Hepatic stellate cell (primary cell): ENCODE measurements at regions not wholly inside any gene's neighbourhood (a gene's known extent, or its start where the extent isn't known, plus 50 kb on each side); places are given as distances from the start of the nearest gene placed in this dataset.
"Not testable (repeated sequence)": the region's sequence is repeated elsewhere in the genome, so short reads cannot be mapped to it uniquely, and the experiment has no call there.

Experiments
- DNase-seq: peaks from one replicate; pipeline ENCODE4 v3.0.0; 2011; ENCODE audit warnings: low spot score

GRCh38 chr10:2340831-2341647, 603.7 kb upstream of the ADARB2 start:
- DNase-seq = no peak

GRCh38 chr10:2335626-2336025, 598.3 kb upstream of the ADARB2 start:
- no peak for DNase-seq

GRCh38 chr10:2334575-2334974, 597.2 kb upstream of the ADARB2 start:
- DNase-seq = no peak

GRCh38 chr10:2329082-2329481, 591.8 kb upstream of the ADARB2 start:
- no peak for DNase-seq

GRCh38 chr10:2326411-2326810, 589.1 kb upstream of the ADARB2 start:
- DNase-seq = no peak

GRCh38 chr10:2315045-2315485, 577.7 kb upstream of the ADARB2 start:
- DNase-seq = not testable (repeated sequence)

- no peak for DNase-seq
These were observed 568.8 kb upstream of the ADARB2 start for GRCh38 chr10:2306081-2306480.

GRCh38 chr10:2303169-2303568, 565.8 kb upstream of the ADARB2 start:
- no peak for DNase-seq

GRCh38 chr10:2301227-2301626, 563.9 kb upstream of the ADARB2 start:
- no peak for DNase-seq

GRCh38 chr10:2300231-2300630, 562.9 kb upstream of the ADARB2 start:
- no peak for DNase-seq

GRCh38 chr10:2296179-2296891, 559.0 kb upstream of the ADARB2 start:
- no peak for DNase-seq

- DNase-seq = no peak
These were observed 557.4 kb upstream of the ADARB2 start for GRCh38 chr10:2294739-2295138.

- no peak for DNase-seq
These were observed 546.7 kb upstream of the ADARB2 start for GRCh38 chr10:2284071-2284470.

- DNase-seq = no peak
These were observed 544.9 kb upstream of the ADARB2 start for GRCh38 chr10:2282202-2282601.

- DNase-seq = no peak
These were observed 543.5 kb upstream of the ADARB2 start for GRCh38 chr10:2280713-2281300.

- DNase-seq = no peak
These were observed 542.4 kb upstream of the ADARB2 start for GRCh38 chr10:2279711-2280110.

GRCh38 chr10:2278363-2278762, 541.0 kb upstream of the ADARB2 start:
- no peak for DNase-seq

- DNase-seq = no peak
These were observed 526.2 kb upstream of the ADARB2 start for GRCh38 chr10:2263561-2263960.

GRCh38 chr10:2262878-2263277, 525.6 kb upstream of the ADARB2 start:
- DNase-seq = no peak

GRCh38 chr10:2262333-2262732, 525.0 kb upstream of the ADARB2 start:
- DNase-seq = no peak

- DNase-seq = no peak
These were observed 518.9 kb upstream of the ADARB2 start for GRCh38 chr10:2256241-2256640.

- DNase-seq = no peak
These were observed 514.8 kb upstream of the ADARB2 start for GRCh38 chr10:2252096-2252495.

GRCh38 chr10:2251631-2252030, 514.3 kb upstream of the ADARB2 start:
- no peak for DNase-seq
